ENCODE measurements at regions not wholly inside any gene's neighbourhood (a gene's known extent, or its start where the extent isn't known, plus 50 kb on each side); places are given as distances from the start of the nearest gene placed in this dataset.
A peak's percentile ranks its signal among the peaks of the same experiment; 100 is the strongest.

DNA sequence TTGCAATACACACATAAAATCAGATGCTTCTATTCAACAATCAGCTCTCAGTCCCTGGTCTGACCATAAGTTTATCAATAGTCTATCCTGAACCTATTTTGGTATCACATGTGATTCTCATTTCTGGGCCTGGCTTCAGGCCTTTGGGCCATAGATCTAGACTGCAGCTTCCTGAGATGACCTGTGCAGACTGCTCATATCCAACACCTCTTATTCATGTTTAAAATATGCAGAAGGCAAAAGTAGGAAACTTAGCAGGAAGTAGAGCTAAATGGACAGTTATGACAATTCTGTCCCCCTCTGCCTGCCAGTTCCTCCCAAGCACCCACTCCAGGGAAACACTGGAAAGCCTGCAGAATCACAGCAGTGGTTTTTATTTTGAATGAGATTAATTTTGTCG, 53.3 kb downstream of the C7orf25 start:
- H3K4me3 ChIP-seq = no peak overlapping the region
- DNase-seq = no peak
- no peaks in the 10 kb centered on the region for H3K36me3 ChIP-seq (ENCODE audit: insufficient read depth in 1 of 2, low read depth in 1 of 2)
- no peak overlapping the region for H3K27ac ChIP-seq
- peaks cover 9% of the 10 kb centered on the region for H3K9me3 ChIP-seq
- intact Hi-C loops (cut with DNase I) = no loop called here
- no peaks in the 10 kb centered on the region for H3K4me1 ChIP-seq
- no peak for ATAC-seq
- H3K27me3 ChIP-seq (ENCODE audit: insufficient read depth in 3 of 3, low read length in 2 of 3) = peaks cover 0 to 14% (median 0%) of the 10 kb centered on the region in 3 donors
- 83 to 92% (median 88%) methylated on average over 1 of the region's 1 CpG for WGBS, 3 donors
- TF ChIP-seq, protein P1, sequence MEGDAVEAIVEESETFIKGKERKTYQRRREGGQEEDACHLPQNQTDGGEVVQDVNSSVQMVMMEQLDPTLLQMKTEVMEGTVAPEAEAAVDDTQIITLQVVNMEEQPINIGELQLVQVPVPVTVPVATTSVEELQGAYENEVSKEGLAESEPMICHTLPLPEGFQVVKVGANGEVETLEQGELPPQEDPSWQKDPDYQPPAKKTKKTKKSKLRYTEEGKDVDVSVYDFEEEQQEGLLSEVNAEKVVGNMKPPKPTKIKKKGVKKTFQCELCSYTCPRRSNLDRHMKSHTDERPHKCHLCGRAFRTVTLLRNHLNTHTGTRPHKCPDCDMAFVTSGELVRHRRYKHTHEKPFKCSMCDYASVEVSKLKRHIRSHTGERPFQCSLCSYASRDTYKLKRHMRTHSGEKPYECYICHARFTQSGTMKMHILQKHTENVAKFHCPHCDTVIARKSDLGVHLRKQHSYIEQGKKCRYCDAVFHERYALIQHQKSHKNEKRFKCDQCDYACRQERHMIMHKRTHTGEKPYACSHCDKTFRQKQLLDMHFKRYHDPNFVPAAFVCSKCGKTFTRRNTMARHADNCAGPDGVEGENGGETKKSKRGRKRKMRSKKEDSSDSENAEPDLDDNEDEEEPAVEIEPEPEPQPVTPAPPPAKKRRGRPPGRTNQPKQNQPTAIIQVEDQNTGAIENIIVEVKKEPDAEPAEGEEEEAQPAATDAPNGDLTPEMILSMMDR (IDR thresholded peaks at IDR 0.05) = no peak

DNA sequence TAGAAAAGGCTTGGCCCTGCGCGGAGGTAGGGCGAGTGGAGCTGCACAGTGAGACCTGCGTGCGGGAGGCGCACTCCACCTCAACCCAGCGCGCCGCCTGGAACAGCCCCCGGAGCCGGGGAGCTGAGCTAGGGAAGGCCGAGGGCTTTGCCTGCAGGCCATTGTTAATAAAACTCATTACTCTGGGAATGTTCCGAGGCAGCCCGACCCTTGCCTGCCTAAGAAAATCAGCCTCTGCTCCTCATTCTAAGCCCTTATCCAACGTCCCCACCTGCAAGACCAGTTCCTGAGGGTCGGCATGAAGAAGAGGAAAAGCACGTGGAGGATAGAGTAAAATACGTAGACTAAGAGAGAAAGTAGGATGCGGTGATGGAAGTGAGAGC, 55.3 kb downstream of the C7orf25 start:
- intact Hi-C loops (cut with DNase I) = no loop called here

DNA sequence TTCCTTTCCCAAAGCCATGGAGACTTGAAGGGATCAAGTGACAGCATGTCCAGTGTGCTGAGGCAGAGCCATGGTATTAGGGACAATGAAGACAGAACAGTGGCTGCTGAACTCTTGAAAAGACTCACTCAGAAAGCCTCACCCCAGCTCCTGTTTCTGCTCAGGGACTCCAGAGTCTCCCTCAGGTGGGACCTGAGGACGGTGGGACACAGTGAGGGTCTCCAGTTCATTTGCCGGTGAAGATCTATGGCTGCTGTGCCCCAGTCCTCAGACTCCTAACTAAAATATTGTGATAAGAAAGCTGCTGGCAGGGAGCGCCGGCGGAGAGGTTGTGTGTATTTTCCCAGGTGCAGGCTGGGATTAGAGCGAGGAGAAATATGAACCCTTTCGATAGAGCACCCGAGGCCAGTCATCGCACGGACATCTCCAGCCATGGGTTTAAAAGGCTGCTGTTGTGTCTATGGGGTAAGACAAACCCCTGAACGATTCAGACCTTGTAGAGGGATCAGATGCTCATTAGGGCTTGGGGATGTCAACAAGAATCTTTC, 57.2 kb downstream of the C7orf25 start:
- H3K4me3 ChIP-seq = no peak overlapping the region
- H3K9me3 ChIP-seq = no peaks in the 10 kb centered on the region
- TF ChIP-seq, protein P1 (IDR thresholded peaks at IDR 0.05) = no peak
- H3K36me3 ChIP-seq (ENCODE audit: insufficient read depth in 1 of 2, low read depth in 1 of 2) = no peaks in the 10 kb centered on the region
- DNase-seq (no peak), ATAC-seq (no peak)
- no peak overlapping the region for H3K27ac ChIP-seq
- WGBS, 3 donors = 56 to 63% (median 61%) methylated on average over 11 of the region's 11 CpGs
- H3K4me1 ChIP-seq = no peaks in the 10 kb centered on the region
- intact Hi-C loops (cut with DNase I) = no loop called here
- peaks cover 0 to 14% (median 0%) of the 10 kb centered on the region in 3 donors for H3K27me3 ChIP-seq (ENCODE audit: insufficient read depth in 3 of 3, low read length in 2 of 3)

More for the DNA sequence above, 55.3 kb downstream of the C7orf25 start:
- DNase-seq = no peak
- Histone ChIP-seq H3K27ac (no peak overlapping the region), H3K9me3 (no peaks in the 10 kb centered on the region), H3K27me3 (ENCODE audit: insufficient read depth in 3 of 3, low read length in 2 of 3) (peaks cover 0 to 14% (median 0%) of the 10 kb centered on the region in 3 donors), H3K4me1 (no peaks in the 10 kb centered on the region), H3K36me3 (ENCODE audit: insufficient read depth in 1 of 2, low read depth in 1 of 2) (no peaks in the 10 kb centered on the region), H3K4me3 (peak overlapping the region; percentile 35)
- TF ChIP-seq, protein P1 (IDR thresholded peaks at IDR 0.05) = no peak
- ATAC-seq = no peak
- 22 to 30% (median 26%) methylated on average over 19 of the region's 19 CpGs for WGBS, 3 donors

DNA sequence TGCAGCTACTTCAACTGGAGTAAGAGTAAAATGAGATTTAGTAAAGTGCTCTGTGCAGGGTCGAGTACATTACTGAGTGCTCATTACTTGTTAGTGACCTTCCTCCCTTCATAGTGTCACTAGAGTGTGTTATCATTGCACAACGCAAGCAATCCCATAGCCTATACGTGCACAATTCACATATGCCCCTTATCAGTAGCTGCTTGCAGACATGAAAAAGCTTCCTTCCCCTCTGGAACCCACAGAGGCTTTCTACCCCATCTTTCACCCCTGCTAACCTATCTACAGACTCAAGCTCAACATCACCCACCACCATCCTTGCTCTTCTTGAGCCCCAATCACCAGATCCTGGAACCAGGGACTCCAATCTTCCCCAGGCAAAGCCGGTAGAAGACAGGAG, 59.3 kb downstream of the C7orf25 start:
- DNase-seq (no peak), ATAC-seq (no peak)
- no peaks in the 10 kb centered on the region for H3K9me3 ChIP-seq
- WGBS, 3 donors = 65 to 69% (median 68%) methylated on average over 4 of the region's 4 CpGs
- H3K27ac ChIP-seq = no peak overlapping the region
- no peak overlapping the region for H3K4me3 ChIP-seq
- no peaks in the 10 kb centered on the region for H3K4me1 ChIP-seq
- H3K36me3 ChIP-seq (ENCODE audit: insufficient read depth in 1 of 2, low read depth in 1 of 2) = no peaks in the 10 kb centered on the region
- H3K27me3 ChIP-seq (ENCODE audit: insufficient read depth in 3 of 3, low read length in 2 of 3) = peaks cover 0 to 14% (median 0%) of the 10 kb centered on the region in 3 donors
- intact Hi-C loops (cut with DNase I) = no loop called here
- TF ChIP-seq, protein P1 (IDR thresholded peaks at IDR 0.05) = no peak
